Chondrocyte (in vitro differentiated cells): ENCODE measurements at regions not wholly inside any gene's neighbourhood (a gene's known extent, or its start where the extent isn't known, plus 50 kb on each side); places are given as distances from the start of the nearest gene placed in this dataset.

Source experiments
- DNase-seq: peaks from one replicate; pipeline ENCODE4 v3.0.0; 2021; ENCODE audit warnings: mixed read lengths, low spot score
- H3K27ac Mint-ChIP-seq: one replicate; pipeline ENCODE4 v1.8.0; 2021; ENCODE audit warnings: mild to moderate bottlenecking, moderate library complexity, mixed read lengths; ENCODE audit not compliant: unreplicated experiment
- H3K27me3 Mint-ChIP-seq: 2 replicates; pipeline ENCODE4 v1.8.0; 2021; ENCODE audit warnings: low read depth, mixed read lengths
- H3K36me3 Mint-ChIP-seq: 2 replicates; pipeline ENCODE4 v1.8.0; 2021; ENCODE audit warnings: low read depth, mixed read lengths
- H3K4me1 Mint-ChIP-seq: 2 replicates; pipeline ENCODE4 v1.8.0; 2021; ENCODE audit warnings: low read depth, mild to moderate bottlenecking, mixed read lengths
- H3K4me3 Mint-ChIP-seq: one replicate; pipeline ENCODE4 v1.8.0; 2021; ENCODE audit warnings: mild to moderate bottlenecking, moderate library complexity, mixed read lengths; ENCODE audit not compliant: unreplicated experiment
- H3K9me3 Mint-ChIP-seq: 2 replicates; pipeline ENCODE4 v1.8.0; 2021; ENCODE audit warnings: low read depth, mixed read lengths
- TF ChIP-seq, protein P1 (sequence below): fragments of 200-600 bp; sonication (generic); IDR thresholded peaks from 2 replicates; pipeline ENCODE4 v1.5.0; 2021; ENCODE audit warnings: antibody characterized with exemption, mild to moderate bottlenecking, moderate library complexity

DNA sequence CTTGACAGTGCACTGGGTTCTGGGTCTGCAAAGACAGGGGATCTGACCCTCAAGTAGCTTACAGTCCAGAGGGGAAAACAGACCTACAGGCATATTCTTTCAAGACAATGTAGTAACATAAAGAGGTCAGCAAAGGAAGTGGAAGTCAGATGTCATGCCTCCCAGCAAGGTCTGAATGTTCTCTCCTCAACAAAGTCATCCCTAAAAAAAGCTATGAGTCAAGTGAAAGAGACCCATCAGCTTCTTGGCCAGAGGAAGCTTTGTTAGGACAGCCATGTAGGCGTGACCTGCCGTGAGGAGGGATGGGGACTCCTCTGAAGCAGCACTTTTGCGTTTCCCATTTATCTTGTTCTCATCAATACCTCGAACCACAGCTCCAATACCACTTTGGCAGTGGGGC is 331.6 kb upstream of the NR2F2 start:
- Mint-ChIP-seq H3K27ac (no peak overlapping the region), H3K36me3 (no peaks in the 10 kb centered on the region), H3K4me3 (no peak overlapping the region), H3K27me3 (no peaks in the 10 kb centered on the region), H3K9me3 (no peaks in the 10 kb centered on the region), H3K4me1 (peaks cover 10% of the 10 kb centered on the region)
- no peak for DNase-seq
- TF ChIP-seq, protein P1, sequence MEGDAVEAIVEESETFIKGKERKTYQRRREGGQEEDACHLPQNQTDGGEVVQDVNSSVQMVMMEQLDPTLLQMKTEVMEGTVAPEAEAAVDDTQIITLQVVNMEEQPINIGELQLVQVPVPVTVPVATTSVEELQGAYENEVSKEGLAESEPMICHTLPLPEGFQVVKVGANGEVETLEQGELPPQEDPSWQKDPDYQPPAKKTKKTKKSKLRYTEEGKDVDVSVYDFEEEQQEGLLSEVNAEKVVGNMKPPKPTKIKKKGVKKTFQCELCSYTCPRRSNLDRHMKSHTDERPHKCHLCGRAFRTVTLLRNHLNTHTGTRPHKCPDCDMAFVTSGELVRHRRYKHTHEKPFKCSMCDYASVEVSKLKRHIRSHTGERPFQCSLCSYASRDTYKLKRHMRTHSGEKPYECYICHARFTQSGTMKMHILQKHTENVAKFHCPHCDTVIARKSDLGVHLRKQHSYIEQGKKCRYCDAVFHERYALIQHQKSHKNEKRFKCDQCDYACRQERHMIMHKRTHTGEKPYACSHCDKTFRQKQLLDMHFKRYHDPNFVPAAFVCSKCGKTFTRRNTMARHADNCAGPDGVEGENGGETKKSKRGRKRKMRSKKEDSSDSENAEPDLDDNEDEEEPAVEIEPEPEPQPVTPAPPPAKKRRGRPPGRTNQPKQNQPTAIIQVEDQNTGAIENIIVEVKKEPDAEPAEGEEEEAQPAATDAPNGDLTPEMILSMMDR, result no peak

- Mint-ChIP-seq H3K27me3 (no peaks in the 10 kb centered on the region), H3K4me1 (peaks cover 6% of the 10 kb centered on the region), H3K9me3 (no peaks in the 10 kb centered on the region), H3K36me3 (no peaks in the 10 kb centered on the region), H3K4me3 (no peak overlapping the region), H3K27ac (no peak overlapping the region)
- TF ChIP-seq, protein P1, result no peak
- no peak for DNase-seq
These were observed 327.3 kb upstream of the NR2F2 start for GRCh38 chr15:96002890-96003859.

DNA sequence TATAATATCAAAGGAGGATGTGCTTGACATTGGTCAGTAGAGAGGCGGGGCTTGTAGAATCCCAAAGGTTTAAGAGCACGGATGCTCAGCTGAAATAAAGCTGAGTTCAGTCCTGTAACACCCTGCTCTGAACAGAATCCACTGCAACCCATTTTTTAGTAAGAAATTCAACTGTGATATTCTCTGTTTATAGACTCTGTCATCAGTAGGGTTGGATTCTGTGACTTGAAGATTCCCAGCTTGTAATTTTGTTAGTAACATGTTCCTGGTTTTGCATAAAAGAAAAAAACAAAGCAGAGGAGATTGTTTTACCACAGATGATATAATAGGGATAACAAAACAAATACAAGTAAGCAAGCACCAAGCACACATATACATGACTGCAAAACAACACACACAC is 324.6 kb upstream of the NR2F2 start:
- Mint-ChIP-seq H3K9me3 (no peaks in the 10 kb centered on the region), H3K4me3 (no peak overlapping the region), H3K27ac (no peak overlapping the region), H3K27me3 (no peaks in the 10 kb centered on the region), H3K36me3 (no peaks in the 10 kb centered on the region), H3K4me1 (peaks cover 6% of the 10 kb centered on the region)
- TF ChIP-seq, protein P1, result no peak
- no peak for DNase-seq

GRCh38 chr15:96011136-96011535 is 319.4 kb upstream of the NR2F2 start:
- H3K4me3 Mint-ChIP-seq, result no peak overlapping the region
- H3K27ac Mint-ChIP-seq, result no peak overlapping the region
- DNase-seq, result no peak

DNA sequence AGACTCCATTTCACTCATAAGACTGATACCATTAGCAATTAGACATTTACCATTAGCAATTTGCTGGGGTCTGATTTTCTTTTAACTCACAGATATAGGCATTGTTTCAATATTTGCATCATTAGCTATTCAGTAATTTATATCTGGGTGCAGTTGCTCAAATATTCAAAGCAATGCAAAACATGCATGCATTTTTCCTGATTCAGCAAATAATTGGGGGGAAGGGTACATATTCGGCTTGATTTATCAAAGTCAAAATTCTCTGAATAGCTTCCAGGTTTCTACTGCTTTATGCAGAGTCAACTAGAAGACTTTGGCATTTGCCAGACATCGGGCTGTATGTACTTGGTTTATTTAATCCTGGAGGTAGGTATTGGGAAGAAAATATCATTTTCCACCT is 315.6 kb upstream of the NR2F2 start:
- Mint-ChIP-seq H3K27ac (no peak overlapping the region), H3K36me3 (no peaks in the 10 kb centered on the region), H3K9me3 (no peaks in the 10 kb centered on the region), H3K4me3 (no peak overlapping the region), H3K4me1 (no peaks in the 10 kb centered on the region), H3K27me3 (no peaks in the 10 kb centered on the region)
- DNase-seq, result no peak
- TF ChIP-seq, protein P1, result no peak

More at GRCh38 chr15:96011136-96011535, 319.4 kb upstream of the NR2F2 start:
- Mint-ChIP-seq H3K36me3 (no peaks in the 10 kb centered on the region), H3K27me3 (no peaks in the 10 kb centered on the region), H3K4me1 (no peaks in the 10 kb centered on the region), H3K9me3 (no peaks in the 10 kb centered on the region)
- TF ChIP-seq, protein P1, result no peak
